Mesothelial cell of epicardium (in vitro differentiated cells): ENCODE measurements at regions not wholly inside any gene's neighbourhood (a gene's known extent, or its start where the extent isn't known, plus 50 kb on each side); places are given as distances from the start of the nearest gene placed in this dataset.

Experiments used
- DNase-seq, 2 experiments: peaks; one replicate each; pipeline ENCODE4 v3.0.0; 2021; ENCODE audit warnings: low spot score in 2 of 2; ENCODE audit not compliant: unreplicated experiment in 2 of 2
- H3K27ac Mint-ChIP-seq: 2 replicates; pipeline ENCODE4 v1.8.0; 2021; ENCODE audit warnings: mixed read lengths
- H3K27me3 Mint-ChIP-seq: 2 replicates; pipeline ENCODE4 v1.8.0; 2021; ENCODE audit warnings: low read depth, mixed read lengths
- H3K36me3 Mint-ChIP-seq: 2 replicates; pipeline ENCODE4 v1.8.0; 2021; ENCODE audit warnings: mixed read lengths
- H3K4me1 Mint-ChIP-seq: 2 replicates; pipeline ENCODE4 v1.8.0; 2021; ENCODE audit warnings: mixed read lengths
- H3K4me3 Mint-ChIP-seq: 2 replicates; pipeline ENCODE4 v1.8.0; 2021; ENCODE audit warnings: mild to moderate bottlenecking, moderate library complexity, mixed read lengths
- H3K9me3 Mint-ChIP-seq: 2 replicates; pipeline ENCODE4 v1.8.0; 2021; ENCODE audit warnings: mixed read lengths
- CTCF ChIP-seq: fragments of 200-600 bp; sonication (generic); IDR thresholded peaks from one replicate; pipeline ENCODE4 v1.5.0; 2021; ENCODE audit warnings: antibody characterized with exemption; ENCODE audit not compliant: unreplicated experiment

- H3K27ac Mint-ChIP-seq = no peak overlapping the region
- DNase-seq = no peak
- TF ChIP-seq CTCF = no peak
- H3K36me3 Mint-ChIP-seq = no peaks in the 10 kb centered on the region
- H3K9me3 Mint-ChIP-seq = no peaks in the 10 kb centered on the region
- peaks cover 24% of the 10 kb centered on the region for H3K4me1 Mint-ChIP-seq
- no peak overlapping the region for H3K4me3 Mint-ChIP-seq
- H3K27me3 Mint-ChIP-seq = no peaks in the 10 kb centered on the region
Observed at GRCh38 chr15:31211353-31211752, 109.8 kb upstream of the TRPM1 start.

GRCh38 chr15:31212326-31213080, 111.0 kb upstream of the TRPM1 start:
- Mint-ChIP-seq H3K4me1 (peaks cover 28% of the 10 kb centered on the region), H3K36me3 (no peaks in the 10 kb centered on the region), H3K27ac (peak overlapping the region; percentile 30), H3K4me3 (no peak overlapping the region), H3K27me3 (no peaks in the 10 kb centered on the region), H3K9me3 (no peaks in the 10 kb centered on the region)
- TF ChIP-seq CTCF = no peak
- no peak for DNase-seq

- no peaks in the 10 kb centered on the region for H3K9me3 Mint-ChIP-seq
- peak overlapping the region; percentile 52 for H3K4me3 Mint-ChIP-seq
- no peaks in the 10 kb centered on the region for H3K36me3 Mint-ChIP-seq
- H3K4me1 Mint-ChIP-seq = peaks cover 28% of the 10 kb centered on the region
- no peak for DNase-seq
- TF ChIP-seq CTCF = no peak
- no peak overlapping the region for H3K27ac Mint-ChIP-seq
- peaks cover 4% of the 10 kb centered on the region for H3K27me3 Mint-ChIP-seq
Observed at GRCh38 chr15:31214158-31214863, 112.3 kb upstream of the KLF13 start.

GRCh38 chr15:31214864-31215489, 111.7 kb upstream of the KLF13 start:
- Mint-ChIP-seq H3K4me3 (peak overlapping the region; percentile 52), H3K27me3 (peaks cover 4% of the 10 kb centered on the region), H3K36me3 (no peaks in the 10 kb centered on the region), H3K4me1 (peaks cover 28% of the 10 kb centered on the region), H3K9me3 (no peaks in the 10 kb centered on the region), H3K27ac (no peak overlapping the region)
- DNase-seq = no peak
- TF ChIP-seq CTCF = no peak

GRCh38 chr15:31215490-31216214, 111.0 kb upstream of the KLF13 start:
- Mint-ChIP-seq H3K9me3 (no peaks in the 10 kb centered on the region), H3K4me3 (peak overlapping the region; percentile 51), H3K27ac (no peak overlapping the region), H3K4me1 (peaks cover 28% of the 10 kb centered on the region), H3K36me3 (no peaks in the 10 kb centered on the region), H3K27me3 (peaks cover 4% of the 10 kb centered on the region)
- peak; percentile 73 for TF ChIP-seq CTCF
- DNase-seq = peak; percentile 54 to 77
